ENCODE measurements at regions not wholly inside any gene's neighbourhood (a gene's known extent, or its start where the extent isn't known, plus 50 kb on each side); places are given as distances from the start of the nearest gene placed in this dataset.

DNA sequence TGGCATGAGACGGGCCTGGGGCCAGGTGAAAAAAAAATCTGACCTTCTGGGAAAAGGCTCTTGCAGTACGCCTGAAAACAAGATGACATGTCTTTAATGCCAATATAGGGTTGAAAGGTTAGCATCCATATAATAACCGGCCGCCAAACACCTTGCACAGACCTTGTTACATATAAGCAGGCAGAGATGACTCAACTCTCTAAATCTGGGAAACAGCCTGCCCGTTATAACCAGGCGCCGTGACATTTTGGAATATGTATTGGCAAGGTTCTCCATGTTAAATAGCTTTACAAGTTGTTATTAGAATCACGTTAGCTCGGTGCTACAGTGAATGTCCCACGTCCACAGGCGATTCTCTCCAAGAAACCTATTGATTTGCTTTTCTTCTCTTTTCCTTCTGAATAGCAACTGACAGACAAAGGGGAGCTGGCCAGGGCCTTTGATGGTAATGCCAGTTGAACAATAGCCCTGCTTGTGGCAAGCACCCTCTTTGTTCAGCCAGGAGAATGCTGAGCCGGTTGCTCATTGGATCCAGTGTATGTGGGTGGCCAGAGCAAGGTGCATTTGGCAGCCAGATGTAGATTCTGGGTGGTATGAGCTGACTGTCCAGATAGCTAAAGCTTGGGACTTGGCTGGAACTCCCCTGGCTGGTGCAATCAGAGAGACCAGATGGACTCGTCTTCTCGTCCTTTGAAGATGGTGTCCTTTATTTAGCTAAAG lies 80.1 kb upstream of the AUTS2 start:
- Histone ChIP-seq H3K9ac (ENCODE audit: low read length) (no peak overlapping the region), H3K9me2 (replicated peaks; ENCODE audit: insufficient read depth, low read length) (no peaks in the 10 kb centered on the region), H2AFZ (ENCODE audit: low read length) (no peak overlapping the region), H3F3A (ENCODE audit: insufficient read depth, low read length) (no peaks in the 10 kb centered on the region), H4K20me1 (ENCODE audit: insufficient read depth, low read length) (no peaks in the 10 kb centered on the region), H3K36me3 (replicated peaks; ENCODE audit: insufficient read depth, low read length) (no peaks in the 10 kb centered on the region), H3K27me3 (replicated peaks; ENCODE audit: insufficient read depth, low read length) (no peaks in the 10 kb centered on the region), H3K4me3 (ENCODE audit: low read length) (no peak overlapping the region), H3K79me2 (ENCODE audit: low read length) (no peaks in the 10 kb centered on the region), H3K9me3 (replicated peaks; ENCODE audit: insufficient read depth, low read length) (no peaks in the 10 kb centered on the region), H3K27ac (ENCODE audit: low read length) (no peak overlapping the region), H3K4me2 (ENCODE audit: low read depth, low read length) (no peak overlapping the region), H3K4me1 (ENCODE audit: low read length) (no peaks in the 10 kb centered on the region)
- DNase-seq, result no peak
- TF ChIP-seq EZH2 (optimal IDR thresholded peaks at IDR 0.05; ENCODE audit: low read depth, low read length) (no peak), EZH2phosphoT487 (IDR thresholded peaks at IDR 0.05; ENCODE audit: low read length) (no peak)
- TF ChIP-seq, protein P1, sequence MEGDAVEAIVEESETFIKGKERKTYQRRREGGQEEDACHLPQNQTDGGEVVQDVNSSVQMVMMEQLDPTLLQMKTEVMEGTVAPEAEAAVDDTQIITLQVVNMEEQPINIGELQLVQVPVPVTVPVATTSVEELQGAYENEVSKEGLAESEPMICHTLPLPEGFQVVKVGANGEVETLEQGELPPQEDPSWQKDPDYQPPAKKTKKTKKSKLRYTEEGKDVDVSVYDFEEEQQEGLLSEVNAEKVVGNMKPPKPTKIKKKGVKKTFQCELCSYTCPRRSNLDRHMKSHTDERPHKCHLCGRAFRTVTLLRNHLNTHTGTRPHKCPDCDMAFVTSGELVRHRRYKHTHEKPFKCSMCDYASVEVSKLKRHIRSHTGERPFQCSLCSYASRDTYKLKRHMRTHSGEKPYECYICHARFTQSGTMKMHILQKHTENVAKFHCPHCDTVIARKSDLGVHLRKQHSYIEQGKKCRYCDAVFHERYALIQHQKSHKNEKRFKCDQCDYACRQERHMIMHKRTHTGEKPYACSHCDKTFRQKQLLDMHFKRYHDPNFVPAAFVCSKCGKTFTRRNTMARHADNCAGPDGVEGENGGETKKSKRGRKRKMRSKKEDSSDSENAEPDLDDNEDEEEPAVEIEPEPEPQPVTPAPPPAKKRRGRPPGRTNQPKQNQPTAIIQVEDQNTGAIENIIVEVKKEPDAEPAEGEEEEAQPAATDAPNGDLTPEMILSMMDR (IDR thresholded peaks at IDR 0.05; ENCODE audit: low read length), result no peak

DNA sequence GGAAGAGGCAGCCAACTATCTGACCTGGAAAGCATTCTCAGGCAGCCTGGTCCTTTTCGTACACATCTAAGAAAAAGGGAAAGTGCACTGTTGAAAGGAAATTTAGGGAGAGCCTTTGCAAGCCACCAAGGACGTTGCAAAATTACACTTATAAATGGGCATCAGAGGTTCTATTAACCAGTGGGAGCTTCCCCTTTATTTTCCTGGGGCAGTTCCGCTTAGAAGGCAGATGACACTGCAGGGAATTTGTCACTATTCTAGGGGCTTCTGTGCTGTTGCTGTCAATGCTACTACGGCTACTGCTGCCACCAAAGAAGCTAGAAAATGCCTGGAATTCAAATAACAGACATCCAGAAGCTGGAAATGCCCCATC lies 79.6 kb upstream of the AUTS2 start:
- TF ChIP-seq, protein P1 (IDR thresholded peaks at IDR 0.05; ENCODE audit: low read length), result no peak
- Histone ChIP-seq H4K20me1 (ENCODE audit: insufficient read depth, low read length) (no peaks in the 10 kb centered on the region), H3K9me2 (replicated peaks; ENCODE audit: insufficient read depth, low read length) (no peaks in the 10 kb centered on the region), H3K27me3 (replicated peaks; ENCODE audit: insufficient read depth, low read length) (no peaks in the 10 kb centered on the region), H3F3A (ENCODE audit: insufficient read depth, low read length) (no peaks in the 10 kb centered on the region), H2AFZ (ENCODE audit: low read length) (no peak overlapping the region), H3K4me2 (ENCODE audit: low read depth, low read length) (no peak overlapping the region), H3K27ac (ENCODE audit: low read length) (no peak overlapping the region), H3K9me3 (replicated peaks; ENCODE audit: insufficient read depth, low read length) (no peaks in the 10 kb centered on the region), H3K9ac (ENCODE audit: low read length) (no peak overlapping the region), H3K79me2 (ENCODE audit: low read length) (no peaks in the 10 kb centered on the region), H3K4me1 (ENCODE audit: low read length) (no peaks in the 10 kb centered on the region), H3K36me3 (replicated peaks; ENCODE audit: insufficient read depth, low read length) (no peaks in the 10 kb centered on the region), H3K4me3 (ENCODE audit: low read length) (no peak overlapping the region)
- no peak for DNase-seq

DNA sequence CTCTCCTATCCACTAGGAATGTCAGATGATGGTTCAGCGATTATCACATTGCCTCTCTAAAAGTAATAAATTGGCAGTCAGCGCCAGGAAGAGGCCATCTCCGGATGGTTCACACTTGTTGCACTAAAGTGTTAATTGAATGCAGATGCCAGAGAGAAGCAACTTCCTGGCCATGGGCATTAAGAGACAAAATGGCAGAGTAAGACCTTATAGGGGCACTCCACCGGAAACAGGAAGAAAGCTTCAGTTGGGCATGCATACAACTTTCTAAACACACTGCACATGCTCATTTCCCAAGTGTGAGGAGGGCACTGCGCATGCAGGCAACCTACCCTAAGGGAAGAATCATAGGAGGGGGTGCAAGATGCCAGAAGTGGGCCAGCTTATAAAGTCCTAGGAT lies 71.7 kb upstream of the AUTS2 start:
- no peak overlapping the region for H3K4me3 ChIP-seq (ENCODE audit: low read length)
- no peaks in the 10 kb centered on the region for H3K79me2 ChIP-seq (ENCODE audit: low read length)
- H3K9me2 ChIP-seq (replicated peaks; ENCODE audit: insufficient read depth, low read length), result no peaks in the 10 kb centered on the region
- DNase-seq, result no peak
- no peaks in the 10 kb centered on the region for H3K27me3 ChIP-seq (replicated peaks; ENCODE audit: insufficient read depth, low read length)
- no peaks in the 10 kb centered on the region for H3F3A ChIP-seq (ENCODE audit: insufficient read depth, low read length)
- no peaks in the 10 kb centered on the region for H4K20me1 ChIP-seq (ENCODE audit: insufficient read depth, low read length)
- H3K9me3 ChIP-seq (replicated peaks; ENCODE audit: insufficient read depth, low read length), result no peaks in the 10 kb centered on the region
- TF ChIP-seq EZH2 (optimal IDR thresholded peaks at IDR 0.05; ENCODE audit: low read depth, low read length) (no peak), EZH2phosphoT487 (IDR thresholded peaks at IDR 0.05; ENCODE audit: low read length) (no peak)
- TF ChIP-seq, protein P1 (IDR thresholded peaks at IDR 0.05; ENCODE audit: low read length), result no peak
- no peaks in the 10 kb centered on the region for H3K4me1 ChIP-seq (ENCODE audit: low read length)
- H3K36me3 ChIP-seq (replicated peaks; ENCODE audit: insufficient read depth, low read length), result no peaks in the 10 kb centered on the region
- no peak overlapping the region for H2AFZ ChIP-seq (ENCODE audit: low read length)
- H3K9ac ChIP-seq (ENCODE audit: low read length), result no peak overlapping the region
- no peak overlapping the region for H3K27ac ChIP-seq (ENCODE audit: low read length)
- no peak overlapping the region for H3K4me2 ChIP-seq (ENCODE audit: low read depth, low read length)
